Hippocampal formation (tissue), 2 donors: ENCODE measurements at regions not wholly inside any gene's neighbourhood (a gene's known extent, or its start where the extent isn't known, plus 50 kb on each side); places are given as distances from the start of the nearest gene placed in this dataset.

Experiments
- DNase-seq, 2 donors: peaks; one replicate each; lab custom pipeline; 2025; lab: John Stamatoyannopoulos, UW

- DNase-seq, result no peak
Measured at GRCh38 chr3:25097023-25097422, 331.0 kb upstream of the RARB start.

DNA sequence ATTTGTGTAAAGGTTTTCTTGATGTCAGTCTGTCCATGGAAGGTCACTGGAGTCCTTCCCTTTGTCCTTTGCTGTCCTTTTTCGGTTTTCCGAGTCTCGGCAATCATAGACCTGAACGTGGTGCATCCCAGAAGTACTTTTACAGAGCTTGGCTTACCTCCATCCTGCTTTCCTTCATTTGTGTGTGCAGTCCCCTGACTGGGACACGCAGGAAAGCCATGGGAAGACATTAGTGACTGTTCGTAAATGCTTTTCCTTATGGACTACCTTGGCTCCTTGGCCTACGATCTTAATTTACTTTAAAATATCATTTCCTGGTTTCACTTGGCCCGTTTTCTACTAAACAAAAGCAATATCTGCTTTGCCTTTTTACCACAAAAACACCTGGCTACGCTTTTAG lies 328.4 kb upstream of the RARB start:
- DNase-seq, result no peak

- no peak for DNase-seq
Measured at GRCh38 chr3:25103391-25103790, 324.7 kb upstream of the RARB start.

GRCh38 chr3:25107918-25108617 lies 320.0 kb upstream of the RARB start:
- no peak for DNase-seq

GRCh38 chr3:25110642-25111041 lies 317.4 kb upstream of the RARB start:
- DNase-seq, result no peak

DNA sequence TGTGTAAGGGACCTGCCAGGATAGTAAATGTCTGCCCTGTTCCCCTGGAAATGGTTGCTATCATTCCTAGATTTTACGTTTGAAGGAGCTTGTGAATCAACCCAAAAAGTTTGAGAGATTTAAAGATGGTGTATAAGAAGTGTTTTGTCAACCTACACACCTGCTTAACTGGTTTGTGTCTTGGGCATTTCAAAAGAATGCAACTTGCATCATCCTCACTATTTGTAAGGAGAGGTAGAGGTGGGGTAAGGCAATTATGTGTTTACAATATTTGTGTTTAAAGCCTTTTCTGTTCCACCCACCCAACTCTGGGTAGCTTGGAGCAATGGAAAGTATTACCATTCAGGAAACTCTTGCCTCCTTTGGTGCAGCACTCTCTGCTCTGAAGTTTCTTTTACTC lies 314.2 kb upstream of the RARB start:
- DNase-seq, result no peak

- no peak for DNase-seq
Measured at GRCh38 chr3:25114532-25114931, 313.5 kb upstream of the RARB start.

DNA sequence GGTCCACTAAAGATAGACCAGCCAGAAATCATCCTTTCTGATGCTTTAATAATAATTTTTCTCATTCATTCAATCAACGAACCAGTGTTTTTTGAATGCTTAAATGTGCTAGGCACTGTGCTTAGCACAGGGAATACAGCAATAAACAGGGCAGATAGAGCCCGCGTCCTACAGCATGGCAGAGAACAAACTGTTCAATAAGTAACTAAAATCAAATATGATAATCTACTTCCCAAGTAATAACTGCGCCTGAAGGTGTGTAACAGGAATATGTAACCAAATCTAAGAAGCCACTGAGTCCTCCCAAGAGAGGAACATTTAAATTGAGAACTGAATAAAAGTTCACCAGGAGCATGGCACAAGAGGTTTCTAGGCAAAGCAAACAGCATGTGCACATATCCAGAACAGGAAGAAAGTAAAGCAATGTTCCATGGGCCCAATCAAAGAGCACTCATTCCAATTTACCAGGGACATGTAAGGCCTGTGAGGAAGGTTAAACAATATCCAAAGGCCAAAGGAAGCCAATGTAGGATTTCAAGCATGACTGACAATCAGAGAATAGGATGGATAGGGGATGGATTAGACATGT lies 311.0 kb upstream of the RARB start:
- DNase-seq, result no peak

GRCh38 chr3:25119682-25120081 lies 308.4 kb upstream of the RARB start:
- no peak for DNase-seq

GRCh38 chr3:25120665-25121064 lies 307.4 kb upstream of the RARB start:
- DNase-seq, result no peak

- DNase-seq, result no peak
Measured at GRCh38 chr3:25125201-25125600, 302.9 kb upstream of the RARB start.

DNA sequence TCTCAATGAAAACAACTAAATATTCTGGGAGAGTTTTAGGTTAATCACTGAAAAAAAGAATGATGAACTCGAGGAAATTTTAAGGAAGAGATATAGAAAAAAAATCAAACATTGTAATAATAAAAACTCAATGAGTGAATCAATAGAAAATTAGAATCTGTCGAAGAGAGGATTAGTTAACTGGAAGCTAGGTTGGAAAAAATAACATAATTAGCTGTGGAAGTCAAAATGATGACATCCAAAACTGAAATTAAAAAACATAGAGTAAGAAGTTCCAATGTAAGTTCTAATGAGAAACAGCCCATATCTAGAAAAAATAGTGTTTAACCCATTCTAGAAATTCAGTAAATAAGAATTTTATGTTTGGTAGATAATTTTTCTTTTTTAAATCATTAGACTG lies 299.3 kb upstream of the RARB start:
- DNase-seq, result no peak

DNA sequence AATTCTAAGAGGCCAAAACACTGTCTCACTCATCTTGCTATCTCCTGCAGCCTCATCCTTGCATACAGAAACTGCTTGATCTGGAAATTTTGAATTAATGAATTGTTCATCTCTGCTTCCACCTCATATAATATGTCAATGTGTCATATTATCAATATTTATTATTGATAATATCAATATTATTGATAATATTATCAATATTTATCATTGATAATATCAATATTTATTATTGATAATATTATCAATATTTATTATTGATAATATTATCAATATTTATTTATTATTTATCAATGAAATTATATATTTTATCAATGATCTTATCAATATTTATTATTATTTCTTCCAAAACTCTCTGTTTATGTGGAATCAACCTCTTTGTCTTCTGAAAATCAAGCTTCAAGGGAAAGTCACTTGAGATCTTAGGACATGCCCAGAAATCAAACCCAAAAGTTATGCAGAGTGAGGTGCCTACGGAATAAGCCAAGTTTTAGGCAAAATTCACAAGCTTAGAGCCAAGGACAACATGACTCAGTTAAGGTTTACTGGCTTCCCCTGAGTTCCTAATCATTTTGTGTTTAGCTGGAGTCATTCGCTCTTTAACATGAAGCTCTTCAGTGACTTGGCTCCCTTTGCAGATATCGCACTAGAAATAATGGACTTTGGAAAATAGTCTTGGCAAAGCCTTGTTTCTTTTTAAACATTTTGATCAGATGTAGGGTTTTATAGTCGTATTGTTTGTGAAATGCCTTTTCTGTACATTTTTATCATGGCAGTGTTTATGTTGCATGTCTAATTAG lies 297.1 kb upstream of the RARB start:
- no peak for DNase-seq

DNA sequence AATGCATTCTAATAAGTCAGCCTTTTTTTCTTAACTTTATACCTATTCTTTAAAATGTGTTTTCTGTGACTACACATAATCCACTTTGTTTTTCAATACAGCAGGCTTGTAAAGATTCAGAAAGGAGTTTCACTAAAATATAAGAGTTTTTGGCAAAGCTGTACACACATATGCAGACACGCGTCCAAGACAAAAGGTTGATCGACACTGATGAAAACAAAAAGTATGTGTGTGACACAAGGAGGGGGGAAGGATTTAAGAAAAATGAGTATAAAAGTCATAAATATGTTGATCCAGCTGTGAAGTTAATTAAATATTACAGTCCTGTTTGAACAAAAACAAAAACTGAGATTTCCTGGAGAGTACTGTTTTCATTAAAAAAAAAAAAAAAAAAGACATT lies 294.5 kb upstream of the RARB start:
- no peak for DNase-seq

DNA sequence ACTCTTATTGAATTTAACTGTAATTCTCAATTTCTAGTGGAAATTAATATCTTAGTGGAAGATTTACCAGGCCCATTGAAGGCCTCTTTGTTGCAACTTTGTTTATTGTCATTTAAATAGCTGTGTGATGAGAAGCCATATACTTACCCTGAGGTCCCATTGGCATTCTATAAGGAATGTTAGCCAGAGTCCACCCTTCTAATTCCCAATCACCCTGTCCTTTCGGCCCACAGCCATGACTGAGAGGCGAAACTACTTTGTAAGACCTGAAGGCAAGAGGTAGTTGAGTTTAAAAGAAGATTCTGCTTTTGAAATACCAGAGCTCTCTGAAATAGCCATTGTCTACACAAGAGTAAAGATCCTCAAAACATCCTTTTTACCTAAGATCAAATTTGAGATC lies 290.5 kb upstream of the RARB start:
- DNase-seq, result no peak

DNA sequence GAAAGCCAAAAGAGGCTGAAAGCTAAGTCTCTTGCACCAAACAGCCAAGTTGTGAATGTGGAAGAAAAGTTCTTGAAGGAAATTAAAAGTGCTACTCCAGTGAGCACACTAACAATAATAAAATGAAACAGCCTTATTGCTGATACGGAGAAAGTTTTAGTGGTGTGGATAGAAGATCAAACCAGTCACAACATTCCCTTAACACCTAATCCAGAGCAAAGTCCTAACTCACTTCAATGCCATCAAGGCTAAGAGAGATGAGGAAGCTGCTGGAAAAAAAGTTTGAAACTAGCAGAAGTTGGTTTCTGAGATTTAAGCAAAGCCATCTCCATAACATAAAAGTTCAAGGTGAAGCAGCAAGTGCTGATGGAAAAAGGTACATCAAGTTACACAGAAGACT lies 288.8 kb upstream of the RARB start:
- DNase-seq, result no peak

DNA sequence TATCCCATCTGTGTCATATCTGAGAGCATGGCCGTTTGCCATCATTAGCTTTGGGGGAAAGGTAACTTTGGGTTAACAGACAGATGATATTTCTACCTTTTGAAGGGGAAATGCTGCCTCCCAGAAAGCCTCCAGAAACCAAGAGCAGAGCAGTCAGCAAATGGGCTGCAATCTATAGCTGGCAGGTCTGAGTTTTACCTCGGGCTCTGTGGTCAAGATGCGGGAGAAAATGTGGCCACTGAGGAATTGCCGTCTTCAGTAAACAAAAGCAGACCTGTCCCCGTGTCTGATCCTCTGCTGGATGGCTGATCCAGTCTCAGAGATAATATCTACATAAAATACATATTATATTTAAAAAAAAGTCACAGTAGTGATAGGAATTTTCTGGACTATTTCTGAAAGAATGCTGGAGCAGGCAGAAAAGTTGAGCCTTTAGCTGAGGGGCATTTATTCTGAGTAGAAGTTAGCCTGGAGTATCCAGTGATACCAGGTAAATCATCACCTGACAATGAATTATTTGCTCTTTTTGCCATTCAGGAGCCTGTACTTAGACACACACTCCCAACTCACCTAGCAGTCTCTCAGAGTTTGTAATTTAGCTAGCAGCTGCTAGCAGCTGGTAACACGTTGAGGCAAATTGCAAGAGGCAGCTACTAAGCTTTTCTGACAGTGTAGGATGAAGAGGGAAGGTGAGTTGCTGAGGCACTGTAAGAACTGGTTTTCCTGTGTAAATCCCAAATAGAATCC lies 285.3 kb upstream of the RARB start:
- DNase-seq, result no peak

- DNase-seq, result no peak
Measured at GRCh38 chr3:25143356-25144025, 284.6 kb upstream of the RARB start.

GRCh38 chr3:25144430-25144829 lies 283.6 kb upstream of the RARB start:
- no peak for DNase-seq

DNA sequence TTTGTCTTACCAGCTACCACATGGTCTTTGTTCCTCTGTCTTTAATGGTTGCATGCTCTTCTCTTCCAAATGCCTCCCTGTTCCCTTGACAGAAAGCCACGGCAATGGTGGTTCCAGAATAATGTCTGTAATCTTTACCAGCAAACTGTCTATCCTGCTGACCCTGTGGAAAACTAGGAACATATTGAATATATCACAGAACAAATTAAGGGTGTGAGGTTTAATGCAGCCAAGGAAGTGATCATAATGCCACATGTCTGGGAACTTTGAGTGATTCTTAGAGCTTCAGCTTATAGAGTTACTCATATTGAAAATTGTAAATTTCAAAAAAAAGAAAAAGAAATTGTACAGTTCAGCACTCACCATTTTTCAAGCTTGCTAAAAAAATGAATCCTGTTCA lies 282.9 kb upstream of the RARB start:
- no peak for DNase-seq

- no peak for DNase-seq
Measured at GRCh38 chr3:25150199-25150598, 277.9 kb upstream of the RARB start.

- DNase-seq, result no peak
Measured at GRCh38 chr3:25151281-25151902, 276.7 kb upstream of the RARB start.
